NCI-H146 (cell line): ENCODE measurements at regions not wholly inside any gene's neighbourhood (a gene's known extent, or its start where the extent isn't known, plus 50 kb on each side); places are given as distances from the start of the nearest gene placed in this dataset.

ENCODE experiments used
- DNase-seq: peaks from one replicate; lab custom pipeline; 2025; lab: John Stamatoyannopoulos, UW

GRCh38 chr11:29781268-29781667 is 235.6 kb downstream of the KCNA4 start:
- DNase-seq = no peak

- DNase-seq = no peak
These were observed 236.1 kb downstream of the KCNA4 start for GRCh38 chr11:29780756-29781155.

GRCh38 chr11:29773656-29774264 is 243.1 kb downstream of the KCNA4 start:
- DNase-seq = no peak

GRCh38 chr11:29756871-29757270 is 260.0 kb downstream of the KCNA4 start:
- no peak for DNase-seq

GRCh38 chr11:29755474-29755873 is 261.4 kb downstream of the KCNA4 start:
- DNase-seq = no peak

- no peak for DNase-seq
These were observed 265.2 kb downstream of the KCNA4 start for GRCh38 chr11:29751618-29752017.

GRCh38 chr11:29750392-29750791 is 266.4 kb downstream of the KCNA4 start:
- DNase-seq = no peak

GRCh38 chr11:29734287-29734686 is 282.5 kb downstream of the KCNA4 start:
- DNase-seq = no peak

- no peak for DNase-seq
These were observed 303.0 kb downstream of the KCNA4 start for GRCh38 chr11:29713831-29714320.

GRCh38 chr11:29712616-29713015 is 304.2 kb downstream of the KCNA4 start:
- DNase-seq = no peak

- DNase-seq = no peak
These were observed 308.9 kb downstream of the KCNA4 start for GRCh38 chr11:29707924-29708323.

GRCh38 chr11:29685361-29685760 is 331.5 kb downstream of the KCNA4 start:
- no peak for DNase-seq

- no peak for DNase-seq
These were observed 334.0 kb downstream of the KCNA4 start for GRCh38 chr11:29682856-29683255.

GRCh38 chr11:29679996-29680395 is 336.8 kb downstream of the KCNA4 start:
- DNase-seq = no peak

- DNase-seq = no peak
These were observed 339.8 kb downstream of the KCNA4 start for GRCh38 chr11:29676993-29677392.

GRCh38 chr11:29669310-29669709 is 347.5 kb downstream of the KCNA4 start:
- no peak for DNase-seq

- no peak for DNase-seq
These were observed 359.1 kb downstream of the KCNA4 start for GRCh38 chr11:29657709-29658108.

GRCh38 chr11:29656597-29656996 is 360.2 kb downstream of the KCNA4 start:
- DNase-seq = no peak

- no peak for DNase-seq
These were observed 371.5 kb downstream of the KCNA4 start for GRCh38 chr11:29645373-29645772.

- DNase-seq = no peak
These were observed 375.6 kb downstream of the KCNA4 start for GRCh38 chr11:29641201-29641600.

GRCh38 chr11:29634744-29635143 is 382.1 kb downstream of the KCNA4 start:
- no peak for DNase-seq

GRCh38 chr11:29634244-29634643 is 382.6 kb downstream of the KCNA4 start:
- DNase-seq = no peak

- no peak for DNase-seq
These were observed 387.5 kb downstream of the KCNA4 start for GRCh38 chr11:29629286-29629685.

- DNase-seq = no peak
These were observed 388.2 kb downstream of the KCNA4 start for GRCh38 chr11:29628609-29629008.
